ENCODE measurements at regions not wholly inside any gene's neighbourhood (a gene's known extent, or its start where the extent isn't known, plus 50 kb on each side); places are given as distances from the start of the nearest gene placed in this dataset.

DNA sequence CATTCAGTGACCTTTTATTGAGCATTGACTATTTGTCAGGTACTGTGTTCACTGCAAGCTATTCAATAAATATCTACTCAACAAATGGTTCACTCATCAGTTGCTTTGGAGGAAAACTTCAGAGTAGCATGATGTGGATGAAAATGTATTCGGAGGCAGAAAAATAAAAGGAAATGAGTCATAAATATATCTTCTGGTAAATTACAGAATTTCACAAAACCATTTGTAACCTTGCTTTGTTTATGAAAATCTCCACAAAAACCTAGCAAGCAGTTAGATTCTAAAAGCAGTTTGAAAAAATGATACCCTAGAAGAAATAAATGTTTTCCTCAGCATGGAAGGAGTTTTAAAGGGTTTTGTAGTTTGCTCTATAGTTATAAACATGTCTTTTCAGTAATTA, 399.6 kb downstream of the LMO7 start:
- Mint-ChIP-seq H3K4me1 (peaks cover 4 to 6% of the 10 kb centered on the region in 2 experiments), H3K27ac (no peak overlapping the region), H3K36me3 (ENCODE audit: insufficient read depth in 1 of 3, low read depth in 3 of 3) (no peaks in the 10 kb centered on the region), H3K4me3 (no peak overlapping the region), H3K27me3 (ENCODE audit: low read depth) (no peaks in the 10 kb centered on the region), H3K9me3 (no peaks in the 10 kb centered on the region)
- H3K4me1 ChIP-seq (ENCODE audit: insufficient read depth, low read length) = no peaks in the 10 kb centered on the region
- TF ChIP-seq, protein P1, sequence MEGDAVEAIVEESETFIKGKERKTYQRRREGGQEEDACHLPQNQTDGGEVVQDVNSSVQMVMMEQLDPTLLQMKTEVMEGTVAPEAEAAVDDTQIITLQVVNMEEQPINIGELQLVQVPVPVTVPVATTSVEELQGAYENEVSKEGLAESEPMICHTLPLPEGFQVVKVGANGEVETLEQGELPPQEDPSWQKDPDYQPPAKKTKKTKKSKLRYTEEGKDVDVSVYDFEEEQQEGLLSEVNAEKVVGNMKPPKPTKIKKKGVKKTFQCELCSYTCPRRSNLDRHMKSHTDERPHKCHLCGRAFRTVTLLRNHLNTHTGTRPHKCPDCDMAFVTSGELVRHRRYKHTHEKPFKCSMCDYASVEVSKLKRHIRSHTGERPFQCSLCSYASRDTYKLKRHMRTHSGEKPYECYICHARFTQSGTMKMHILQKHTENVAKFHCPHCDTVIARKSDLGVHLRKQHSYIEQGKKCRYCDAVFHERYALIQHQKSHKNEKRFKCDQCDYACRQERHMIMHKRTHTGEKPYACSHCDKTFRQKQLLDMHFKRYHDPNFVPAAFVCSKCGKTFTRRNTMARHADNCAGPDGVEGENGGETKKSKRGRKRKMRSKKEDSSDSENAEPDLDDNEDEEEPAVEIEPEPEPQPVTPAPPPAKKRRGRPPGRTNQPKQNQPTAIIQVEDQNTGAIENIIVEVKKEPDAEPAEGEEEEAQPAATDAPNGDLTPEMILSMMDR (conservative IDR thresholded peaks at IDR 0.05) = no peak
- no peak overlapping the region for H3K9ac ChIP-seq (ENCODE audit: extremely low read depth, insufficient read length, low read length)
- H3K79me1 ChIP-seq (ENCODE audit: insufficient read depth, low read depth, low read length, poor library complexity, severe bottlenecking) = no peaks in the 10 kb centered on the region
- no peak overlapping the region for H3K4ac ChIP-seq (ENCODE audit: low read depth, low read length)
- H2AFZ ChIP-seq (ENCODE audit: low read length) = no peak overlapping the region
- no peak overlapping the region for H2BK120ac ChIP-seq (ENCODE audit: low read depth, low read length, poor library complexity, severe bottlenecking)
- no peaks in the 10 kb centered on the region for H3K9me3 ChIP-seq (ENCODE audit: control insufficient read depth, low read depth, low read length)
- H3K23me2 ChIP-seq (ENCODE audit: insufficient read length, low read depth, low read length, poor library complexity, severe bottlenecking) = no peaks in the 10 kb centered on the region
- H4K5ac ChIP-seq (ENCODE audit: insufficient read length, low read depth, low read length) = no peak overlapping the region
- no peak overlapping the region for H3K23ac ChIP-seq (ENCODE audit: insufficient read length, low read depth, low read length)
- DNase-seq = no peak
- H3K14ac ChIP-seq (ENCODE audit: insufficient read depth, low read length) = no peak overlapping the region
- H3K27ac ChIP-seq (ENCODE audit: insufficient read length, low read depth, low read length) = no peak overlapping the region
- H2BK5ac ChIP-seq (ENCODE audit: insufficient read length, low read length) = no peak overlapping the region
- no peak overlapping the region for H4K91ac ChIP-seq (ENCODE audit: insufficient read length, low read depth, low read length)
- H4K8ac ChIP-seq (replicated peaks; ENCODE audit: insufficient read length, low read depth, low read length) = no peak overlapping the region
- H2BK20ac ChIP-seq (ENCODE audit: low read depth, low read length, poor library complexity, severe bottlenecking) = no peak overlapping the region
- H2BK15ac ChIP-seq (ENCODE audit: low read depth, low read length) = no peak overlapping the region
- WGBS (ENCODE audit: extremely low coverage, insufficient read length, low lambda C conversion rate) = no CpG with 5 or more reads among the region's 1 CpG
- no peak overlapping the region for H2AK5ac ChIP-seq (ENCODE audit: insufficient read length, low read length)
- no peak overlapping the region for H3T11ph ChIP-seq (ENCODE audit: low read length)
- no peak overlapping the region for H3K56ac ChIP-seq (ENCODE audit: insufficient read length, low read depth, low read length)
- H3K18ac ChIP-seq (ENCODE audit: insufficient read length, low read depth, low read length) = no peak overlapping the region
- H2BK12ac ChIP-seq (ENCODE audit: insufficient read length, low read depth, low read length) = no peak overlapping the region
- H4K20me1 ChIP-seq (ENCODE audit: control insufficient read depth, insufficient read depth, insufficient read length) = no peaks in the 10 kb centered on the region
- H3K4me2 ChIP-seq (ENCODE audit: insufficient read depth, insufficient read length, low read length) = no peak overlapping the region
- no peaks in the 10 kb centered on the region for H3K79me2 ChIP-seq (ENCODE audit: insufficient read depth, low read length)
- H3K27me3 ChIP-seq (ENCODE audit: insufficient read depth, low read length) = no peaks in the 10 kb centered on the region
